ENCODE measurements at regions not wholly inside any gene's neighbourhood (a gene's known extent, or its start where the extent isn't known, plus 50 kb on each side); places are given as distances from the start of the nearest gene placed in this dataset.
"Not testable (repeated sequence)": the region's sequence is repeated elsewhere in the genome, so short reads cannot be mapped to it uniquely, and the experiment has no call there.

- DNase-seq = no peak
Observed at GRCh38 chr22:49694462-49695260, 133.0 kb downstream of the BRD1 start.

GRCh38 chr22:49693848-49694247 is 133.8 kb downstream of the BRD1 start:
- DNase-seq = no peak

DNA sequence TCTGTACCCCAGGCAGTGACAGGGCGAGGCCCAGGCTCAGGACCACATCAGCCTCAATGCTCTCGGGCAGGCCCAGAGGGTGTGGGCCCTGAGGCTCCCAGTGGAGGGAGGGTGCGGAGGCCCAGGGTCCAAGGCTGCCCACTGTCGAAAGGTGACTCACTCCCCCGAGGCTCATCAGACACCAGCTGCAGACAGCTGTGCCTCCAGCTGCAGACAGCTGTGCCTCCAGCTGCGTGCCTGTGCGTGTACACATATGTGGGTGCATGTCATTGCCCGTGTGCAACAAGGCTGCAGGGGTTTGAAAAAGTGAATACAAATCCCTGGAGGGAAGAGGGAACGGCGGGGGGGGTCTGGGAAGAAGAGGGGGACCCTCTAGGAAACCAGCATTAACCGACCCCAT is 134.3 kb downstream of the BRD1 start:
- DNase-seq = no peak

DNA sequence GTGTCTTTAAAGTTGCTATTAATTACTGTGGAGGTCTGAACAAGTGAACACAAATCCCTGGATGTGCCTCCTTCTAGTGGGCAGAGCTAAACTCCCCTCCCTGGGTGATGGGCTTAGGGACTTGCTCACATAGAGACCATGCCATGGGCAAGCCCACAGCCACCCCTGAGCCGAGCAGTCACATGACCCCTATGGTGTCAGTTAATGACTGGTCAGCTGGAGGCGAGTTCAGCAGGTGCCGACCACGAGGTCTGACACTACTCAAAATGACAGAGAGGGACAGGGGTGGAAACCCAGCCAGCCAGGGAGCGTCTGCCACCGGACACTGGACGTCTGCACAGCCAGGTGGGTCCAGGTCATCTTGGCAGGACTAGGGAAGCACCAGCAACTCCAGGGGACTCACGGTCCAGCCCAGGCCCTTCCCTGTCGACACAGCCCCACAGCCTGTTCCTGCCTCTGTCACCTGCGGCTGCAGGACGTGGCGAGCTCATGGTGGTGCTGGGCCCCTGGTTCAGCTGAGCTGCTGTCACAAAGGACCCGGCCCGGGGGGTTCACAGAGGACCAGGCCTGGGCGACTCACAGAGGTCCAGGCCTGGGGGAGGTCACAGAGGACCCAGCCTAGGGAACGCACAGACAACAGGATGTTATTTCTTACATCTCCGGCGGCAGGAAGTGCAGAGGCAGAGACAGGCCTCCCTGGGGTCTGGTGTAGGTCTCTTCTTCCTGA is 135.0 kb downstream of the BRD1 start:
- DNase-seq = no peak

DNA sequence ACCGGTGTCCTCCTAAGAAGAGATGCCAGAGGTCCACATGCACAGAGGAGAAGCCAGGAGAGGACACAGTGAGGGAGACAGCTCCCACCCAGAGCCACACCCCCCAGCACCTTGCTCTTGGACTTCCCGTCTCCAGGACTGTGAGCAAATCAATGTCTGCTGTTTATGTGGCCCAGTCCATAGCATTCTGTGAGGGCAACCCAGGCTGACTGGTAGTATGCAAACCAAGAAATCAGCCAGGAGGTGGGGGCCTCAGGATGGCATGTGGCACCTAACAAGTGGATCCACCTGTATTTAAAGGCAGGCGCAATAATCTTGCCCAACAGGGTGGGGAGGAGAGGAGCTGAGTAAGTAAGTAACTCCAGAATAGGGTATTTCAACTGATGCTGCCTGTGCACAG is 136.4 kb downstream of the BRD1 start:
- DNase-seq = no peak

DNA sequence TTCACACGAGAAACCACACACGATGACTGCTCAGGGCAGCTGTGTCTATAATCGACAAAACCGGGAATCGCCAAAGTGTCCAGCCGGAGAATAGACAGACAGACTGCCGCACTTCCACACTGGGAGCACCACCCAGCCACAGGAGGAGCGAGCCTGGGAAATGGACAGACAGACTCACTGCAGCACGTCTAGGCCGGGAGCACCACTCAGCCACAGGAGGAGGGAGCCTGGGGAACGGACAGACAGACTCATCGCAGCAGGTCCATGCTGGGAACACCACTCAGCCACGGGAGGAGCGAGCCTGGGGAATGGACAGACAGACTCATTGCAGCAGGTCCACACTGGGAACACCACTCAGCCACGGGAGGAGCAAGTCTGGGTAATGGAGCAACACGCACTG is 137.2 kb downstream of the BRD1 start:
- no peak for DNase-seq

DNA sequence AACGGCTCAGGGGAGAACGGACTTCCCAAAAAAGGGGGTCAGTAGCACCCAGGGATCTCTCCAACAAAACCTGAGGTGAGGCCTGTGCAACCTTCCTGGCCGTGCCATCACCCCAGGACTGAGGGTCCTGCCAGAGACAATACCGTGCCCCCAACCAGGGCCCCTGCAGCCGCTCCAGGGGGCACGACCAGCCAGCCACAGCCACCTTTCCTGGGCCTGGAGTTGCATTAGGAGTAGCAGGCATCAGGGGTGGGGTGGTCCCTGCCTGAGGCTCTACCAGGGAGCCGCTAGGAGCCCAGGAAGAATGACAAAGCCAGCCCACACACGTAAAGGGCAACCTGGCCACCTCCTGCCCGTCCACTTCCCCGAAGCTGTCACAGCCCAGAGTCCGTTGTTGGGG is 137.8 kb downstream of the BRD1 start:
- DNase-seq = no peak

- no peak for DNase-seq
Observed at GRCh38 chr22:49689255-49689770, 138.4 kb downstream of the BRD1 start.

GRCh38 chr22:49688516-49689254 is 139.0 kb downstream of the BRD1 start:
- no peak for DNase-seq

DNA sequence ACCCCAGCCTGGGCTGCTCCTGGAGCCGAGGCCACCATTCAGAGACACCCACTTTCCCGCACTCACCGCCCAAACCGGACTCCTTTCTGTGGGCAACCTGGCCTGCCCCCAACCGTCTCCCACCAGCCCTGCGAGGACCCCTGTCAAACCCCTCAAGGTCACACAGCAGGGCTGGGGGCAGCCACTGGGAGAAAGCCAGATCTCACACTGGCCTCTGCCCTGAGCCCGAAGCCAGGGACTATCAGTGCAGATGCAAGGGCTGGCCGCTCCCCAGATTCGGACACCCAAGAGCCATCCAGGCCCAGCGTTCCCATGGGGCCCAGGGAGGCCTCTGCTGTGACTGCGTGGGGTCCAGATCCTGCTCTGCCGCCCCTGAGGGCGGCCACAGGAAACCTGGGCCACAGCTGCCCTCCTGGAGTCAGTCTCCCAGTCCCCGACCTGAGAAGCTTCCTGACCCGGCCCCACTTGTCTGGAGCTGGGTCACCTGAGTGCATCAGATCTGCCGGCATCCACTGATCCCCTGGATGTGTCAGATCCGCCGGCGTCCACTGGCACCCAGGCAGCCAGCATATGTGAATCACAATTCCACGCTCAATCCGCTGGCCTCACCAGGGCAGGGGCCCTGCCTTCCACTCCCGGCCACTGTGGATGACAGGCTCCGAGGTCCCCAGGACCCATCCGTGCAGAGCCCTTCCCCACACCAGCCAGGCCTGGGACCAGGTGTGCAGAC is 139.7 kb downstream of the BRD1 start:
- DNase-seq = no peak

- no peak for DNase-seq
Observed at GRCh38 chr22:49687333-49687732, 140.3 kb downstream of the BRD1 start.

GRCh38 chr22:49686495-49687219 is 141.0 kb downstream of the BRD1 start:
- DNase-seq = no peak

DNA sequence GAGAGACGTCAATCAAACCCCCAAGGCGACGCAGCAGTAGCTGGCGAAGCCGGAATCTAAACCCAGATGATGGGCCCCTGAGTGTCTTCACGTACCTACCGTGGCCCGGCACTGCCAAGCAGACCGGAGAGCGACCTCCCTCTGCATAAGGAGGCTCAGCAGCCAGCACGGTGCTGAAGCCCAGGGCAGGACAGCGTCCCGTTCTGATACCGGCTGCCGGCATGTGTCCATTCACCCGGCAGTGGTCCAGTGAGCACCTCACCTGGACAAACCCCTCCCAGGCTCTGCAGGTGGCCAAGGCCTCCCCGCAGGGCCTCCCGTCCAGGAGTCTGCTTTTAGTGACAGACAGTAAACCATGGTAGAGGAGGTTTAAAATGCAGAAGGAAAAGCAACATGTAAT is 142.0 kb downstream of the BRD1 start:
- DNase-seq = no peak

- no peak for DNase-seq
Observed at GRCh38 chr22:49685116-49685515, 142.6 kb downstream of the BRD1 start.

DNA sequence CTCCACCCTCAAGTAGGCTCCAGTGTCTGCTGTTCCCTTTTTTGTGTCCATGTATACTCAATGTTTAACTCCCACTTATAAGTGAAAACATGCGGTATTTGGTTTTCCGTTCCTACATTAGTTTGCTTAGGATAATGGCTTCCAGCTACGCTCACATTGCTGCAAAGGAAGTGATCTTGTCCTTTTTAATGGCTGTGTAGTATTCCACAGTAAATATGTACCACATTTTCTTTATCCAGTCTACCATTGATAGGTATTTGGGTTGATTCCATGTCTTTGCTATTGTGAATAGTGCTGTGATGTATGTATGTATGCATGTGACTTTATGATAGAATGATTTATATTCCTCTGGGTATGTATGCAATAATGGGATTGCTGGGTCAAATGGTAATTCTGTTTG is 144.6 kb downstream of the BRD1 start:
- no peak for DNase-seq

GRCh38 chr22:49680819-49681218 is 146.9 kb downstream of the BRD1 start:
- DNase-seq = not testable (repeated sequence)

DNA sequence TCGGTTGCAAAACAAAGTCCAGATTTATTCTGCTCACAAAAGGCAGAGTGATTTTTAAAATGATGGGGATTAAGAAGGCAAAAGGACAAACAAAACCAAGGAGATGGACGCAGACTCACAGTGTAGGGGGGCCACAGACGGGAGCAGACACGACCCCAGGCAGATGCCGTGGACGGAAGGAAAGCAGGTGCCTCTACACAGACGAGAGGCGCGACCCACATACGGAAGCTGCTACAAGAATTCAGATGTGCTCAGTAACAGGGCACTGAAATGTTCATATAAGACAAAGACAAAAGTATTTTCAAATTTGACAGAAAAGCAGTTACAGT is 148.9 kb downstream of the BRD1 start:
- DNase-seq = no peak

DNA sequence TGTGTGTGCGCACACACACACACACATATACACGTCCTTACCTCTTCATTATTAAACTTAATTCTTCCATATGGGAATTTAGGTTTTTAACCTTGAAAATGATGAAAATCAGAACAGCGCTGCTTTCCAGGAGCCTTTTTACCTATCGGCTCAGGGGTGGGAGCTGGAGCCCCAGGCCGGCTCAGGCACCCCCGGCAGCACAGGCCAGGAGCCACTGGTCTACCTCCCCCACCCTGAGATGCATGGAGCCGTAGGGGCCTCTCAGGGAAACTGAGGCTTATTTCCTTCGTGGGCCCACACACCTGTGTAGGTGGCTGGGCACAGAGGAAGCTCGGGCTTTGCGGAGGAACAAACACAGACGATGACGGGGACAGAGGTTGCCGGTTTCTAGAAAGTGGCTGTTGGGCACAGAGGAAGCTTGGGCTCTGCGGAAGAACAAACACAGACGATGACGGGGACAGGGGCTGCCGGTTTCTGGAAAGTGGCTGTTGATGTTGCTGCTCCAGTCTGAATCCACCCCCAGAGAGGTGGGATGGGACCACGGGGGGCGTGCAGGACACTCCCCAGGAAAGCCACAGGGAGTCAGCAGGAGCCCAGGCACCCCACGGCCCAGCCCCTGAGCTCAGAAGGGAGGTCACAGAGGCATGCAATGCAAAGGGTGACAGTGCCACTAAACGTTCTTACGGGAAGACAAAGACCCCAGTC is 149.4 kb downstream of the BRD1 start:
- DNase-seq = peak in 1 of 2 experiments; percentile 14

- DNase-seq = peak in 1 of 2 experiments; percentile 8
Observed at GRCh38 chr22:49677495-49677889, 150.2 kb downstream of the BRD1 start.

GRCh38 chr22:49676783-49677494 is 150.7 kb downstream of the BRD1 start:
- peak in 1 of 2 experiments; percentile 10 for DNase-seq

DNA sequence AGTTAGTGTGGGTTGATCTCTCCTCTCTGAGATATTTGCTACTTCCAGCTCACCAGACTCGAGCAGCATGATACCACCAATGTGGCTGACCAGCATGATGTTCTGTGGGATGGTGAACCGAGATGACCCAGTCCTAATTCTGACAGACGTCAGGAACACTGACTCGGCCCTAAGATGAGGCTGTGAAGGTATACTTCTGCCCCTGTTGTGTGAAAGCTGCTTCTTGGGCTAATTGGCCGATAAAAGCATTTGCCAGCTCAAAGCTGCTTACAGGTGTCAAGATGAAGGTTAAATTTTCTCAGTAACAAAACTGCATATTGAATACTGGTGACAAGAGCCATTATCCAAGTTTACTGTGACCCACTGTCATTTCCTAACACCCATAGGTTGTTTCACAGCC is 151.4 kb downstream of the BRD1 start:
- no peak for DNase-seq

Data from activated T-cell treated with anti-CD3 and anti-CD28 coated beads, Interleukin-2, amount 50 U/mL, for 48 hours (primary cell).